ENCODE measurements at regions not wholly inside any gene's neighbourhood (a gene's known extent, or its start where the extent isn't known, plus 50 kb on each side); places are given as distances from the start of the nearest gene placed in this dataset.

GRCh38 chr1:86228546-86228945, 72.0 kb upstream of the COL24A1 start:
- no peak for DNase-seq

- DNase-seq, result no peak
Measured at GRCh38 chr1:86227026-86227425, 70.5 kb upstream of the COL24A1 start.

- no peak for DNase-seq
Measured at GRCh38 chr1:86226204-86226603, 69.6 kb upstream of the COL24A1 start.

- no peak for DNase-seq
Measured at GRCh38 chr1:86224651-86225310, 68.2 kb upstream of the COL24A1 start.

GRCh38 chr1:86218859-86219258, 62.3 kb upstream of the COL24A1 start:
- DNase-seq, result no peak

- DNase-seq, result no peak
Measured at GRCh38 chr1:86214605-86215004, 58.0 kb upstream of the COL24A1 start.

GRCh38 chr1:86209346-86209745, 52.8 kb upstream of the COL24A1 start:
- no peak for DNase-seq

GRCh38 chr1:86207323-86207722, 50.8 kb upstream of the COL24A1 start:
- no peak for DNase-seq

Measured in RPMI8226 (cell line).